SK-N-SH treated with all-trans-retinoic acid at 6 μM for 48 hours (cell line): ENCODE measurements at regions not wholly inside any gene's neighbourhood (a gene's known extent, or its start where the extent isn't known, plus 50 kb on each side); places are given as distances from the start of the nearest gene placed in this dataset.

Experiments
- ATAC-seq: fragments of 200-7000 bp; cut with Tn5 transposase; 3 replicates; pipeline ENCODE4 v1.9.1; 2020; ENCODE audit warnings: mild to moderate bottlenecking, moderate library complexity
- ARNTL ChIP-seq: fragments of 450-650 bp; formaldehyde crosslinking; IDR thresholded peaks from 2 replicates; pipeline ENCODE4 v1.5.0; 2020; ENCODE audit warnings: low read depth, mild to moderate bottlenecking, moderate library complexity, borderline replicate concordance
- CSDC2 ChIP-seq: fragments of 250-450 bp; sonication (Bioruptor Pico); IDR thresholded peaks from 2 replicates; pipeline ENCODE4 v1.5.0; 2020; ENCODE audit warnings: mild to moderate bottlenecking, moderate library complexity
- ESRRG ChIP-seq: fragments of 250-450 bp; sonication (Bioruptor Pico); IDR thresholded peaks from 2 replicates; pipeline ENCODE4 v1.6.1; 2021; ENCODE audit warnings: mild to moderate bottlenecking
- PPARA ChIP-seq: fragments of 250-450 bp; sonication (Bioruptor Pico); IDR thresholded peaks from 2 replicates; pipeline ENCODE4 v1.5.0; 2020; ENCODE audit warnings: mild to moderate bottlenecking, borderline replicate concordance
- RARB ChIP-seq: fragments of 250-450 bp; sonication (Bioruptor Pico); IDR thresholded peaks from 2 replicates; pipeline ENCODE4 v1.8.0; 2021; ENCODE audit warnings: mild to moderate bottlenecking, moderate library complexity
- SNAI2 ChIP-seq: fragments of 250-450 bp; sonication (Bioruptor Pico); IDR thresholded peaks from 2 replicates; pipeline ENCODE4 v1.5.0; 2020; ENCODE audit warnings: mild to moderate bottlenecking, moderate library complexity
- TCF4 ChIP-seq: fragments of 250-450 bp; sonication (Bioruptor Pico); IDR thresholded peaks from 2 replicates; pipeline ENCODE4 v1.8.0; 2021; ENCODE audit warnings: mild to moderate bottlenecking, moderate library complexity, borderline replicate concordance
- TOX ChIP-seq: fragments of 250-450 bp; sonication (Bioruptor Pico); IDR thresholded peaks from 2 replicates; pipeline ENCODE4 v1.8.0; 2021; ENCODE audit warnings: mild to moderate bottlenecking, moderate library complexity, borderline replicate concordance
- ZC3H10 ChIP-seq: fragments of 250-450 bp; sonication (Bioruptor Pico); IDR thresholded peaks from 2 replicates; pipeline ENCODE4 v1.5.1; 2021; ENCODE audit warnings: mild to moderate bottlenecking, moderate library complexity
- ZFP3 ChIP-seq: fragments of 250-450 bp; sonication (Bioruptor Pico); IDR thresholded peaks from 2 replicates; pipeline ENCODE4 v1.5.0; 2020; ENCODE audit warnings: mild to moderate bottlenecking, moderate library complexity
- ZFP30 ChIP-seq: fragments of 450-650 bp; formaldehyde crosslinking; IDR thresholded peaks from 2 replicates; pipeline ENCODE4 v1.5.0; 2022; ENCODE audit warnings: mild to moderate bottlenecking, moderate library complexity
- ZNF565 ChIP-seq: fragments of 450-650 bp; formaldehyde crosslinking; conservative IDR thresholded peaks from 2 replicates; pipeline ENCODE4 v1.5.0; 2020; ENCODE audit warnings: low read depth, mild to moderate bottlenecking, moderate library complexity
- ZNF70 ChIP-seq: fragments of 450-650 bp; formaldehyde crosslinking; IDR thresholded peaks from 2 replicates; pipeline ENCODE4 v1.5.0; 2020; ENCODE audit warnings: mild to moderate bottlenecking, moderate library complexity
- ZNF8 ChIP-seq: fragments of 450-650 bp; formaldehyde crosslinking; IDR thresholded peaks from 2 replicates; pipeline ENCODE4 v1.5.0; 2020; ENCODE audit warnings: mild to moderate bottlenecking, moderate library complexity
- TF ChIP-seq, protein P1 (sequence below): fragments of 250-450 bp; sonication (Bioruptor Pico); IDR thresholded peaks from 2 replicates; pipeline ENCODE4 v1.8.0; 2020; ENCODE audit warnings: mild to moderate bottlenecking, moderate library complexity, borderline replicate concordance
- TF ChIP-seq, protein P2 (sequence below): fragments of 250-450 bp; sonication (Bioruptor Pico); IDR thresholded peaks from 2 replicates; pipeline ENCODE4 v1.5.1; 2021; ENCODE audit warnings: mild to moderate bottlenecking, moderate library complexity
- TF ChIP-seq, protein P3 (sequence below): fragments of 250-450 bp; sonication (Bioruptor Pico); IDR thresholded peaks from 2 replicates; pipeline ENCODE4 v1.5.0; 2020; ENCODE audit warnings: mild to moderate bottlenecking, moderate library complexity
- TF ChIP-seq, protein P4 (sequence below): fragments of 250-450 bp; sonication (Bioruptor Pico); IDR thresholded peaks from 2 replicates; pipeline ENCODE4 v1.5.1; 2020; ENCODE audit warnings: low read depth, mild to moderate bottlenecking, moderate library complexity

GRCh38 chr1:90114521-90115141 lies 119.7 kb downstream of the ZNF326 start:
- ATAC-seq = peak; percentile 82
- TF ChIP-seq ZNF70 (CRISPR knock-in tag) = no peak
- no peak for TF ChIP-seq ZC3H10 (CRISPR knock-in tag)
- no peak for TF ChIP-seq TCF4 (CRISPR knock-in tag)
- TF ChIP-seq, all 23 proteins: peak for 0

DNA sequence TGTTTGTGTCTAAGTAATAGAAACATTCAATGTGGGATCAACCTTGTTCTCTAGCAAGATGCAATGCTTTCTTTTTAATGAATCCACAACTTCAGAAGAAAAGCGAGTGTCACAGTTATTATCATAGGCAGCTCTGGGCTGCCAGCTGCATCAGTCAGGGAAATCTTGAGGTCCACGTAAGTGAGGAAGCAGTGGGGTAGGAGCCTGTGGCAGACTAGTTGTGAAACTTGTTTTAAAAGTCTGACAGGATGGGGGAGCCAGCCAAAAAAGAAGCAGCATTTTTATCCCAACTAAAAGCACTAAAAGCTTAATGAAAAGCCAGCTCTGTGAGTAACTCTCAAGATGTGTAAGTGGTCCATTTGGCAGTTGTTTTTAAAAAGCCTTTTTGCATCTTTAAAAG lies 113.1 kb downstream of the ZNF326 start:
- TF ChIP-seq ZNF70 (CRISPR knock-in tag) = no peak
- ATAC-seq = no peak

GRCh38 chr1:90106311-90106710 lies 111.4 kb downstream of the ZNF326 start:
- ATAC-seq = no peak
- TF ChIP-seq PPARA (CRISPR knock-in tag) = no peak
- no peak for TF ChIP-seq ZFP30
- TF ChIP-seq, protein P1, sequence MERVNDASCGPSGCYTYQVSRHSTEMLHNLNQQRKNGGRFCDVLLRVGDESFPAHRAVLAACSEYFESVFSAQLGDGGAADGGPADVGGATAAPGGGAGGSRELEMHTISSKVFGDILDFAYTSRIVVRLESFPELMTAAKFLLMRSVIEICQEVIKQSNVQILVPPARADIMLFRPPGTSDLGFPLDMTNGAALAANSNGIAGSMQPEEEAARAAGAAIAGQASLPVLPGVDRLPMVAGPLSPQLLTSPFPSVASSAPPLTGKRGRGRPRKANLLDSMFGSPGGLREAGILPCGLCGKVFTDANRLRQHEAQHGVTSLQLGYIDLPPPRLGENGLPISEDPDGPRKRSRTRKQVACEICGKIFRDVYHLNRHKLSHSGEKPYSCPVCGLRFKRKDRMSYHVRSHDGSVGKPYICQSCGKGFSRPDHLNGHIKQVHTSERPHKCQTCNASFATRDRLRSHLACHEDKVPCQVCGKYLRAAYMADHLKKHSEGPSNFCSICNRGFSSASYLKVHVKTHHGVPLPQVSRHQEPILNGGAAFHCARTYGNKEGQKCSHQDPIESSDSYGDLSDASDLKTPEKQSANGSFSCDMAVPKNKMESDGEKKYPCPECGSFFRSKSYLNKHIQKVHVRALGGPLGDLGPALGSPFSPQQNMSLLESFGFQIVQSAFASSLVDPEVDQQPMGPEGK (CRISPR knock-in tag) = no peak
- TF ChIP-seq ZNF8 = no peak
- no peak for TF ChIP-seq SNAI2 (CRISPR knock-in tag)
- TF ChIP-seq ZNF565 (CRISPR knock-in tag) = no peak
- TF ChIP-seq, protein P2, sequence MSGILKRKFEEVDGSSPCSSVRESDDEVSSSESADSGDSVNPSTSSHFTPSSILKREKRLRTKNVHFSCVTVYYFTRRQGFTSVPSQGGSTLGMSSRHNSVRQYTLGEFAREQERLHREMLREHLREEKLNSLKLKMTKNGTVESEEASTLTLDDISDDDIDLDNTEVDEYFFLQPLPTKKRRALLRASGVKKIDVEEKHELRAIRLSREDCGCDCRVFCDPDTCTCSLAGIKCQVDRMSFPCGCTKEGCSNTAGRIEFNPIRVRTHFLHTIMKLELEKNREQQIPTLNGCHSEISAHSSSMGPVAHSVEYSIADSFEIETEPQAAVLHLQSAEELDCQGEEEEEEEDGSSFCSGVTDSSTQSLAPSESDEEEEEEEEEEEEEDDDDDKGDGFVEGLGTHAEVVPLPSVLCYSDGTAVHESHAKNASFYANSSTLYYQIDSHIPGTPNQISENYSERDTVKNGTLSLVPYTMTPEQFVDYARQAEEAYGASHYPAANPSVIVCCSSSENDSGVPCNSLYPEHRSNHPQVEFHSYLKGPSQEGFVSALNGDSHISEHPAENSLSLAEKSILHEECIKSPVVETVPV (CRISPR knock-in tag) = no peak
- TF ChIP-seq RARB (CRISPR knock-in tag) = no peak
- TF ChIP-seq CSDC2 = no peak

DNA sequence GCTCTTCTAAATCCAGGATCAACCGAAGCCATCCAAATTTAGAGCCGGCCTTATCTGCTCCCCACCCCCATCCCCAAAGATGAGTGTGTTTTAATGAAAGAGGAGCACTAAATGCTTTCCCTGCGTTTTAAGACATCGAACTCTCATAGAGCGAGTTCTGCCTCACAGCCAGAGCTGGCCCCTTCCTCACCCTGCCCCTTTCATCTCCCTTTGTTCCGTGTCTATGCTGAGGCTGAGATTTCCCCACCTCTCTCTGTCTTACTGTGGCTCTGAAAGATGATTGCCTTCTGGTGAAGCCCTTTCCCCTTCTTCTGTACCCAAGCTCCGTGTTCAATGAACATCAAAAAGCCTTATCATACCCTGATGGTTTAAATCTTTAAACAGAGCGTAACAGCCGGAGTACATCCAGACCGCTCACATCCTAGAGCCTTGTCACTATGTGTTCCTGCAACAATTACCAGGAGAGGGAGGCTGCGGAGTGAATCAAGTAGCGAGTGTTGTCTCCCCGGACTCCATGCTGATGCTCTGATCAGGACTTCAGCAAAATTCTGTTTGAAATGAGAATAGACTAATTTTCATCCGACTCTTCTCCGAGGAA lies 110.1 kb downstream of the ZNF326 start:
- TF ChIP-seq, protein P2 (CRISPR knock-in tag) = no peak
- TF ChIP-seq ZNF565 (CRISPR knock-in tag) (no peak), ESRRG (CRISPR knock-in tag) (no peak), ZNF8 (no peak), ZNF70 (CRISPR knock-in tag) (no peak), PPARA (CRISPR knock-in tag) (no peak)
- ATAC-seq = no peak

DNA sequence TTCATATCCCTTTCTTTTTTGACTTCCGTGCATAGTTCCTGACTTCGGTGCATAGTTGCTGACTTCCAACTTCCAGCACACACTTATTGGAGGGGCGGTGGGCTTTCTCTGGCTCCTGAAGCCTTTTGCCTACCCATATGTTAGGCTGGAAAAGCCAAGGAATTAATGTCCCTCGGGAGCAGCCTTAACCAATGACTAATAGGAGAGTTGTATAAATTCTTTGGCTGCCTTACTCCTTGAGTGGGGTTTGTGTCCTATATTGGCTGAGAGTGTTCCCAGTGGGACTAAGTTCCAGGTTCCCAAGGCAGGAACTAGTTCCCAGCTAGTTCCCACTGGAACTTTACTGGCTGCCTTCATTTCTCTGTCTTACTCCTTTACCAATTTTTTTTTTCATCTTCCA lies 105.7 kb downstream of the ZNF326 start:
- TF ChIP-seq ZNF70 (CRISPR knock-in tag) = no peak
- no peak for TF ChIP-seq TCF4 (CRISPR knock-in tag)
- no peak for TF ChIP-seq SNAI2 (CRISPR knock-in tag)
- ATAC-seq = no peak

GRCh38 chr1:90092441-90092840 lies 97.5 kb downstream of the ZNF326 start:
- ATAC-seq = no peak
- no peak for TF ChIP-seq RARB (CRISPR knock-in tag)
- no peak for TF ChIP-seq TCF4 (CRISPR knock-in tag)
- no peak for TF ChIP-seq PPARA (CRISPR knock-in tag)
- TF ChIP-seq ZNF565 (CRISPR knock-in tag) = no peak
- TF ChIP-seq, protein P3, sequence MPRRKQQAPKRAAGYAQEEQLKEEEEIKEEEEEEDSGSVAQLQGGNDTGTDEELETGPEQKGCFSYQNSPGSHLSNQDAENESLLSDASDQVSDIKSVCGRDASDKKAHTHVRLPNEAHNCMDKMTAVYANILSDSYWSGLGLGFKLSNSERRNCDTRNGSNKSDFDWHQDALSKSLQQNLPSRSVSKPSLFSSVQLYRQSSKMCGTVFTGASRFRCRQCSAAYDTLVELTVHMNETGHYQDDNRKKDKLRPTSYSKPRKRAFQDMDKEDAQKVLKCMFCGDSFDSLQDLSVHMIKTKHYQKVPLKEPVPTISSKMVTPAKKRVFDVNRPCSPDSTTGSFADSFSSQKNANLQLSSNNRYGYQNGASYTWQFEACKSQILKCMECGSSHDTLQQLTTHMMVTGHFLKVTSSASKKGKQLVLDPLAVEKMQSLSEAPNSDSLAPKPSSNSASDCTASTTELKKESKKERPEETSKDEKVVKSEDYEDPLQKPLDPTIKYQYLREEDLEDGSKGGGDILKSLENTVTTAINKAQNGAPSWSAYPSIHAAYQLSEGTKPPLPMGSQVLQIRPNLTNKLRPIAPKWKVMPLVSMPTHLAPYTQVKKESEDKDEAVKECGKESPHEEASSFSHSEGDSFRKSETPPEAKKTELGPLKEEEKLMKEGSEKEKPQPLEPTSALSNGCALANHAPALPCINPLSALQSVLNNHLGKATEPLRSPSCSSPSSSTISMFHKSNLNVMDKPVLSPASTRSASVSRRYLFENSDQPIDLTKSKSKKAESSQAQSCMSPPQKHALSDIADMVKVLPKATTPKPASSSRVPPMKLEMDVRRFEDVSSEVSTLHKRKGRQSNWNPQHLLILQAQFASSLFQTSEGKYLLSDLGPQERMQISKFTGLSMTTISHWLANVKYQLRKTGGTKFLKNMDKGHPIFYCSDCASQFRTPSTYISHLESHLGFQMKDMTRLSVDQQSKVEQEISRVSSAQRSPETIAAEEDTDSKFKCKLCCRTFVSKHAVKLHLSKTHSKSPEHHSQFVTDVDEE = no peak
- no peak for TF ChIP-seq ARNTL (CRISPR knock-in tag)
- TF ChIP-seq TOX (CRISPR knock-in tag) = no peak
- TF ChIP-seq SNAI2 (CRISPR knock-in tag) = no peak
- no peak for TF ChIP-seq ZFP3 (CRISPR knock-in tag)
- TF ChIP-seq, protein P2 (CRISPR knock-in tag) = no peak
- no peak for TF ChIP-seq ZC3H10 (CRISPR knock-in tag)
- TF ChIP-seq, protein P4, sequence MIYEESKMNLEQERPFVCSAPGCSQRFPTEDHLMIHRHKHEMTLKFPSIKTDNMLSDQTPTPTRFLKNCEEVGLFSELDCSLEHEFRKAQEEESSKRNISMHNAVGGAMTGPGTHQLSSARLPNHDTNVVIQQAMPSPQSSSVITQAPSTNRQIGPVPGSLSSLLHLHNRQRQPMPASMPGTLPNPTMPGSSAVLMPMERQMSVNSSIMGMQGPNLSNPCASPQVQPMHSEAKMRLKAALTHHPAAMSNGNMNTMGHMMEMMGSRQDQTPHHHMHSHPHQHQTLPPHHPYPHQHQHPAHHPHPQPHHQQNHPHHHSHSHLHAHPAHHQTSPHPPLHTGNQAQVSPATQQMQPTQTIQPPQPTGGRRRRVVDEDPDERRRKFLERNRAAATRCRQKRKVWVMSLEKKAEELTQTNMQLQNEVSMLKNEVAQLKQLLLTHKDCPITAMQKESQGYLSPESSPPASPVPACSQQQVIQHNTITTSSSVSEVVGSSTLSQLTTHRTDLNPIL = no peak
